GM12878 (cell line): ENCODE measurements at regions not wholly inside any gene's neighbourhood (a gene's known extent, or its start where the extent isn't known, plus 50 kb on each side); places are given as distances from the start of the nearest gene placed in this dataset.

ENCODE experiments used
- ATAC-seq: fragments of 200-7000 bp; cut with Tn5 transposase; 3 replicates; pipeline ENCODE4 v1.9.1; 2020; ENCODE audit warnings: mild to moderate bottlenecking, moderate library complexity
- BruUV-seq: library from RNA; stranded (reverse); fragments of 400-500 nt; replicated peaks from 2 replicates; lab custom pipeline; 2021; lab: Mats Ljungman, UMichigan
- CTCF ChIA-PET: fragments of 300-600 bp; sonication (Branson Sonifier 250); formaldehyde crosslinking; extraction: SDS; loops from one replicate; lab custom pipeline; 2021; ENCODE audit warnings: inconsistent platforms; lab: Yijun Ruan, JAX
- POLR2A ChIA-PET: fragments of 350-600 bp; formaldehyde crosslinking; extraction: SDS; loops from one replicate; lab custom pipeline; 2021; ENCODE audit warnings: inconsistent platforms; lab: Charles Lee
- RAD21 ChIA-PET: fragments of 300-600 bp; sonication (Branson Sonifier 250); formaldehyde crosslinking; loops from one replicate; lab custom pipeline; 2023; ENCODE audit warnings: antibody characterized with exemption; ENCODE audit not compliant: unreplicated experiment; lab: Charles Lee
- SMC1A ChIA-PET: fragments of 300-600 bp; sonication (Branson Sonifier 250); formaldehyde crosslinking; loops from one replicate; lab custom pipeline; 2023; ENCODE audit not compliant: unreplicated experiment, uncharacterized antibody; lab: Charles Lee
- DNase-seq: peaks from one replicate; pipeline ENCODE4 v3.0.0-alpha.2; 2011; ENCODE audit warnings: low read depth, low spot score
- FAIRE-seq: peaks from 3 replicates; lab custom pipeline; 2011; peaks lifted over from hg19 to GRCh38; lab: Jason Lieb, UNC
- H2AFZ ChIP-seq: 2 replicates; pipeline ENCODE4 v1.6.0; 2011; ENCODE audit warnings: low read depth, low read length, control low read depth; ENCODE audit not compliant: control insufficient read depth
- H3K27ac ChIP-seq: 2 replicates; pipeline ENCODE4 v1.5.1; 2011; ENCODE audit warnings: control low read depth; ENCODE audit not compliant: control insufficient read depth, insufficient read depth
- H3K27me3 ChIP-seq, 2 experiments: replicated peaks in 1 of 2; 2 replicates each; pipeline versions ENCODE4 v1.6.0 to v1.6.1; 2011; ENCODE audit warnings: low read length in 1 of 2; ENCODE audit not compliant: control insufficient read depth in 2 of 2, insufficient read depth in 2 of 2
- H3K36me3 ChIP-seq, 2 experiments: 2 replicates each; pipeline ENCODE4 v1.5.1; 2011; ENCODE audit warnings: low read length in 1 of 2; ENCODE audit not compliant: control insufficient read depth in 2 of 2, insufficient read depth in 2 of 2
- H3K4me1 ChIP-seq: 2 replicates; pipeline ENCODE4 v1.6.1; 2011; ENCODE audit warnings: mild to moderate bottlenecking, low read length, moderate library complexity, mixed read lengths; ENCODE audit not compliant: control insufficient read depth, insufficient read depth
- H3K4me2 ChIP-seq: 2 replicates; pipeline ENCODE4 v1.6.0; 2011; ENCODE audit warnings: control low read depth; ENCODE audit not compliant: control insufficient read depth, insufficient read depth
- H3K4me3 ChIP-seq: fragments of 200-600 bp; sonication (generic); 2 replicates; pipeline ENCODE4 v1.5.1; 2016
- H3K79me2 ChIP-seq: 2 replicates; pipeline ENCODE4 v1.6.0; 2011; ENCODE audit warnings: low read length; ENCODE audit not compliant: control insufficient read depth, insufficient read depth
- H3K9ac ChIP-seq: 2 replicates; pipeline ENCODE4 v1.8.0; 2011; ENCODE audit warnings: low read length, control low read depth, mixed read lengths; ENCODE audit not compliant: control insufficient read depth, insufficient read depth
- H3K9me3 ChIP-seq: replicated peaks from 3 replicates; pipeline ENCODE4 v1.5.1; 2011; ENCODE audit warnings: mild to moderate bottlenecking, low read length; ENCODE audit not compliant: control insufficient read depth, insufficient read depth
- H4K20me1 ChIP-seq: 2 replicates; pipeline ENCODE4 v1.6.0; 2011; ENCODE audit not compliant: control insufficient read depth, insufficient read depth
- BRCA1 ChIP-seq: IDR thresholded peaks from 2 replicates; pipeline ENCODE4 v1.6.1; 2011; ENCODE audit warnings: low read depth, low read length, improper control_type of control experiment
- CHD4 ChIP-seq: fragments of 200-600 bp; sonication (generic); IDR thresholded peaks from 2 replicates; pipeline ENCODE4 v1.6.1; 2016; ENCODE audit warnings: mild to moderate bottlenecking
- E2F4 ChIP-seq: IDR thresholded peaks from 2 replicates; pipeline ENCODE4 v1.6.1; 2012; ENCODE audit warnings: low read depth, low read length, improper control_type of control experiment
- FOS ChIP-seq: IDR thresholded peaks from 3 replicates; pipeline ENCODE4 v1.6.1; 2011; ENCODE audit warnings: borderline replicate concordance; ENCODE audit not compliant: insufficient read length; ENCODE audit errors: extremely low read depth
- FOXK2 ChIP-seq: fragments of 450-650 bp; IDR thresholded peaks from 2 replicates; pipeline ENCODE4 v1.6.1; 2017; ENCODE audit warnings: mild to moderate bottlenecking, moderate library complexity
- GATAD2B ChIP-seq: fragments of 450-650 bp; conservative IDR thresholded peaks from 2 replicates; pipeline ENCODE4 v1.6.1; 2017; ENCODE audit warnings: low read depth, mild to moderate bottlenecking, moderate library complexity
- IRF5 ChIP-seq: fragments of 450-650 bp; IDR thresholded peaks from 2 replicates; pipeline ENCODE4 v1.6.1; 2017; ENCODE audit warnings: borderline replicate concordance
- MAX ChIP-seq: IDR thresholded peaks from 2 replicates; pipeline ENCODE4 v1.6.1; 2012; ENCODE audit warnings: low read depth, low read length, improper control_type of control experiment
- MEF2A ChIP-seq: IDR thresholded peaks from 2 replicates; pipeline ENCODE4 v1.6.1; 2011; ENCODE audit warnings: low read depth, mild to moderate bottlenecking, low read length, moderate library complexity; ENCODE audit not compliant: insufficient read depth
- NFIC ChIP-seq: IDR thresholded peaks from 2 replicates; pipeline ENCODE4 v1.6.1; 2012; ENCODE audit warnings: low read depth, mild to moderate bottlenecking, inconsistent platforms, low read length, moderate library complexity
- NRF1 ChIP-seq: conservative IDR thresholded peaks from 2 replicates; pipeline ENCODE4 v1.6.1; 2011; ENCODE audit warnings: mild to moderate bottlenecking, low read depth, low read length, improper control_type of control experiment
- PML ChIP-seq: IDR thresholded peaks from 2 replicates; pipeline ENCODE4 v1.6.1; 2012; ENCODE audit warnings: low read length, inconsistent platforms
- SMAD1 ChIP-seq: fragments of 450-650 bp; IDR thresholded peaks from 2 replicates; pipeline ENCODE4 v1.6.1; 2018; ENCODE audit warnings: mild to moderate bottlenecking, low read depth; ENCODE audit not compliant: partially characterized antibody
- SPI1 ChIP-seq: IDR thresholded peaks from 2 replicates; pipeline ENCODE4 v1.6.1; 2011; ENCODE audit warnings: low read depth, mild to moderate bottlenecking, low read length, moderate library complexity, borderline replicate concordance; ENCODE audit not compliant: insufficient read depth
- SUPT20H ChIP-seq: IDR thresholded peaks from 2 replicates; pipeline ENCODE4 v1.6.1; 2011; ENCODE audit warnings: low read depth, mild to moderate bottlenecking, low read length, moderate library complexity, borderline replicate concordance; ENCODE audit not compliant: control insufficient read depth
- SUZ12 ChIP-seq: fragments of 200-600 bp; sonication (generic); IDR thresholded peaks from one replicate; pipeline ENCODE4 v1.6.1; 2018; ENCODE audit warnings: antibody characterized with exemption, mild to moderate bottlenecking; ENCODE audit not compliant: unreplicated experiment
- ZBTB4 ChIP-seq: fragments of 450-650 bp; formaldehyde crosslinking; IDR thresholded peaks from 2 replicates; pipeline ENCODE4 v1.4.0; 2022; ENCODE audit warnings: mild to moderate bottlenecking, moderate library complexity
- ZSCAN29 ChIP-seq: fragments of 450-650 bp; IDR thresholded peaks from 2 replicates; pipeline ENCODE4 v1.6.1; 2017; ENCODE audit warnings: mild to moderate bottlenecking, moderate library complexity
- WGBS: methylation state at CpG from one replicate; pipeline ENCODE4 v1.1.6; 2016; ENCODE audit warnings: low lambda C conversion rate; ENCODE audit not compliant: insufficient replicate concordance, insufficient coverage; ENCODE audit errors: missing lambda C conversion rate; 5-methylcytosine and 5-hydroxymethylcytosine counted together
- in situ Hi-C: fragments of 300-500 bp; cut with MboI; formaldehyde crosslinking; loops from 9 replicates; pipeline ENCODE4 v1.14.3; 2018; ENCODE audit warnings: mixed read lengths
- intact Hi-C: fragments of 100-400 bp; cut with micrococcal nuclease; formaldehyde crosslinking; loops from one replicate; pipeline ENCODE4 v1.14.2; 2022; ENCODE audit not compliant: unreplicated experiment

GRCh38 chr4:128517739-128518510 lies 230.3 kb upstream of the PGRMC2 start:
- Histone ChIP-seq H3K27ac (peak overlapping the region; percentile 66), H4K20me1 (no peaks in the 10 kb centered on the region), H3K4me2 (peak overlapping the region; percentile 54), H3K4me1 (peaks cover 23% of the 10 kb centered on the region), H3K79me2 (no peaks in the 10 kb centered on the region), H3K27me3 (no peaks in the 10 kb centered on the region), H3K4me3 (no peak overlapping the region), H3K9me3 (peaks cover 3% of the 10 kb centered on the region; the same call in 1 of the 3 replicates), H3K9ac (no peak overlapping the region), H3K36me3 (no peaks in the 10 kb centered on the region), H2AFZ (peak overlapping the region; percentile 39)
- ChIA-PET POLR2A (interaction anchor here (0.6 to 3.0 kb wide), 8 partner anchors 8 to 400 kb away, joined by 3 to 10 read pairs (median 3); no protein-coding TSS in a partner anchor), CTCF (interaction anchor here (1.0 to 3.0 kb wide), 9 partner anchors 8 to 157 kb away, joined by 3 to 13 read pairs (median 5); no protein-coding TSS in a partner anchor), SMC1A (interaction anchor here (0.8 to 3.5 kb wide), 20 partner anchors 9 to 315 kb away, joined by 3 to 27 read pairs (median 5); no protein-coding TSS in a partner anchor), RAD21 (interaction anchor here (0.6 to 5.4 kb wide), 9 partner anchors 11 to 313 kb away, joined by 3 to 47 read pairs (median 4); no protein-coding TSS in a partner anchor)
- intact Hi-C loops (loop anchor here (2.0 kb wide), 1 partner anchor 63 kb away; no protein-coding TSS in a partner anchor), in situ Hi-C loops (no loop called here)
- BruUV-seq: no TSS peak
- peak; percentile 98 for ATAC-seq
- DNase-seq: peak; percentile 94
- 50% methylated on average over 5 of the region's 5 CpGs for WGBS
- FAIRE-seq: peak; percentile 90
- TF ChIP-seq MAX (no peak), PML (no peak), FOXK2 (no peak), SMAD1 (no peak), BRCA1 (no peak), NRF1 (no peak), FOS (no peak), IRF5 (no peak), NFIC (peak; percentile 80), E2F4 (no peak), ZSCAN29 (no peak), SPI1 (peak; percentile 93), CHD4 (no peak), MEF2A (no peak), ZBTB4 (CRISPR knock-in tag) (no peak), SUPT20H (no peak), GATAD2B (peak; percentile 91; the same call in 1 of the 2 replicates), SUZ12 (no peak)
